ENCODE measurements at regions not wholly inside any gene's neighbourhood (a gene's known extent, or its start where the extent isn't known, plus 50 kb on each side); places are given as distances from the start of the nearest gene placed in this dataset.

DNA sequence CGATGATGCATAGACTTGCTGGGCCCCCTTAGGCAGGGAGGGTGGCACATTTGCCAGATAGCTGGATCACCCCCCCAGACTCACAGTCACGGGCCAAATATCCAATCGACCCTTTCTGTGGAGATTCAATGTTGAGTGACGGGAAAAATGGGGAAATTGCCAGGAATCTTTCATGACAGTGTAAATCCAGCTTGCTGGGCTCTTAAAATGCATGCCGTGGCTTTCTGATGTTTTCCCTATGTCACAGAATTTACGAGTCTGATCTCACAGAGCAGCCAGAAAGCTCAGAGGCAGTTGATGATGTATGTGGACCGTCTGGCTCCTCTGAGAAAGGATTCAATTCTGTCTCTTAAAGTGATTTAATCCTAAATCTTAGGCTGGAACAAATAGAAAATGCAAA lies 150.1 kb upstream of the ZNF644 start:
- Mint-ChIP-seq H3K4me1 (ENCODE audit: unreplicated experiment) (no peaks in the 10 kb centered on the region), H3K27ac (no peak overlapping the region), H3K27me3 (peaks cover 19% of the 10 kb centered on the region), H3K4me3 (no peak overlapping the region), H3K9me3 (no peaks in the 10 kb centered on the region), H3K36me3 (no peaks in the 10 kb centered on the region)
- DNase-seq (ENCODE audit: extremely low spot score, unreplicated experiment), result no peak
- no peak for TF ChIP-seq CTCF (conservative IDR thresholded peaks at IDR 0.05)

- no peak overlapping the region for H3K4me3 Mint-ChIP-seq
- H3K36me3 Mint-ChIP-seq, result no peaks in the 10 kb centered on the region
- H3K27ac Mint-ChIP-seq, result no peak overlapping the region
- H3K27me3 Mint-ChIP-seq, result peaks cover 13% of the 10 kb centered on the region
- peaks cover 7% of the 10 kb centered on the region for H3K4me1 Mint-ChIP-seq (ENCODE audit: unreplicated experiment)
- no peak for TF ChIP-seq CTCF (conservative IDR thresholded peaks at IDR 0.05)
- DNase-seq (ENCODE audit: extremely low spot score, unreplicated experiment), result no peak
- no peaks in the 10 kb centered on the region for H3K9me3 Mint-ChIP-seq
Observed at GRCh38 chr1:91170571-91170970, 148.7 kb upstream of the ZNF644 start.

- Mint-ChIP-seq H3K4me3 (no peak overlapping the region), H3K9me3 (no peaks in the 10 kb centered on the region), H3K27ac (no peak overlapping the region), H3K27me3 (peaks cover 4% of the 10 kb centered on the region), H3K4me1 (ENCODE audit: unreplicated experiment) (peaks cover 21% of the 10 kb centered on the region), H3K36me3 (no peaks in the 10 kb centered on the region)
- DNase-seq (ENCODE audit: extremely low spot score, unreplicated experiment), result no peak
- TF ChIP-seq CTCF (conservative IDR thresholded peaks at IDR 0.05), result peak; percentile 94
Observed at GRCh38 chr1:91166106-91166712, 144.4 kb upstream of the ZNF644 start.

DNA sequence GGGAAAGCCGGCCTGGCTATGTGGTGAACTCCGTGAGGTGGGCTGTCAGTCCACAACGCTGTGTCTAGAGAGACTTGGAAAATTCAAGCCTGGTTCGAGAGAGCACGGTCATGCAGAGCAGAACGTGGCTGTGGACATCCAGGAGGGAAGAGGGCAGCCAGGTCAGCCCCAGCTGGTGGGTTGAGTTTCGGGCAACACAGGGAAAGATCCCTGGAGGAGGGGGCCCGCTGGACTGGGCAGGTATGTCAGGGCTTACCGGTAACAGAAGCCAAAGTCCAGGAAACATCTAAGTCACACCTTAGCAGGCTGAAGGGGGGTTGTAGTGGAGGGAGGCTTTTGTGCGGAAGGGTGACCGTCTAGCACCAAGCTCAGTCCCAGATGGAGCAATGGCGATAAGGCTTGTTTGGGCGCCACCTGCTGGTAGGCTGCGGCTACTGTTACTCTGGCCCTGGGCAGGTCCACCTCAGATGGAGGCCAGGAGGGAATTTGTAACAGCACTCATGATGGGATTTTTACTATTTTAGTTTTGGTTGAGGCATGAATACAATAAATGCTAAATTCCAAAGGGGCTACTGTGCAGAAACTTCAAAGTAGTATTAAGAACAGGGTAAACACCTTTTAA lies 143.3 kb upstream of the ZNF644 start:
- Mint-ChIP-seq H3K36me3 (no peaks in the 10 kb centered on the region), H3K4me3 (no peak overlapping the region), H3K27me3 (peaks cover 4% of the 10 kb centered on the region), H3K27ac (peak overlapping the region; percentile 20), H3K4me1 (ENCODE audit: unreplicated experiment) (peaks cover 31% of the 10 kb centered on the region), H3K9me3 (no peaks in the 10 kb centered on the region)
- peak; percentile 85 for DNase-seq (ENCODE audit: extremely low spot score, unreplicated experiment)
- TF ChIP-seq CTCF (conservative IDR thresholded peaks at IDR 0.05), result peak; percentile 97

GRCh38 chr1:91162613-91163012 lies 140.8 kb upstream of the ZNF644 start:
- no peak for TF ChIP-seq CTCF (conservative IDR thresholded peaks at IDR 0.05)
- no peaks in the 10 kb centered on the region for H3K36me3 Mint-ChIP-seq
- no peak overlapping the region for H3K27ac Mint-ChIP-seq
- H3K4me3 Mint-ChIP-seq, result no peak overlapping the region
- H3K9me3 Mint-ChIP-seq, result no peaks in the 10 kb centered on the region
- peaks cover 4% of the 10 kb centered on the region for H3K27me3 Mint-ChIP-seq
- no peak for DNase-seq (ENCODE audit: extremely low spot score, unreplicated experiment)
- H3K4me1 Mint-ChIP-seq (ENCODE audit: unreplicated experiment), result peaks cover 31% of the 10 kb centered on the region

Measured in type B pancreatic cell (in vitro differentiated cells).